GM10266 (cell line): ENCODE measurements at regions not wholly inside any gene's neighbourhood (a gene's known extent, or its start where the extent isn't known, plus 50 kb on each side); places are given as distances from the start of the nearest gene placed in this dataset.

Experiments used
- DNase-seq: peaks from one replicate; pipeline ENCODE4 v3.0.0; 2012; ENCODE audit errors: extremely low spot score
- TF ChIP-seq, protein P1 (sequence below): IDR thresholded peaks from 2 replicates; pipeline ENCODE4 v1.5.1; 2012; ENCODE audit warnings: mild to moderate bottlenecking, low read depth; ENCODE audit not compliant: control insufficient read depth, insufficient read depth; ENCODE audit errors: missing control alignments

DNA sequence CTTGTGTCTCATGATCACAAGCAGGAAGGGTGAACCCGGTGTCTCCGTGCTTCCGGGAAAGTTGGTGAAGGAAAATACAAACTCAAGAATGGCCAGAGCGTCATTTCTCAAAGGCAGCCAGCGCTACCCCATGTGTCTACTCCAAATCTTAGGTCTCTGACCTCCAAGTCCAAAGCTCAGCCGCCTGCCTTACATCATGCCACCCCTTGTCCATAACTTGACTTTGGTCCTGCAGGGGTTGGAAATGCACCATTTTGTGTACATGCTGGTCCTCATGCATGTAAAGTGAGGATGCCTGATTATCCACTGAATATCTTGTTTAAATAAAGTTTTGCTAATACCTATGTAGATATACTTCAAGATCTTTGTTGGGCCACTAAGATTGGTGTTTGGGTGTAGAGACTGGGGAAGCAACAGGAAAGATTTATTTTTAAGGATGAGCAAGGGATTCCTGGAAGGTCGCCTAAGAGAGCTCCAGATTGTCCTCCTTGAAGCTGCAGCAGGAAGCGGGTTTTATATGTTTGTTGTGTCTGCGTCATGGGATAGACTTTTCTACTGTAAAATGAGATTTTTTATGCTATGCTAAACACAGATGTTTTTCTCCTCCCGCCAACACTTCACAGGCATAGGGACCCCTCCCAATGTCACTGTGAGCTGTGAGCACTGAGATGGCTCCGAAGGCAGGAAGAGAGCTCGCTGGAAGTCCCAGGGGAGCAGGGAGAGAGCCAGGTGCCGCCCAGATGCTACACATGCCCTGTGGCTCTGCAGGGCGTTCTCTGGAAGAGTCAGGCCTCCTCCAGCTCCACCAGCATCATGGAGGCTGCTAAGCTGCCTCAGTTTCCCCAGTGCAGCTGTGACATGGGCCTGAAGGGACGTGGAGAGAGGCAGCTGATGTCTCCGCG is 176.2 kb upstream of the HDAC4 start:
- TF ChIP-seq, protein P1, sequence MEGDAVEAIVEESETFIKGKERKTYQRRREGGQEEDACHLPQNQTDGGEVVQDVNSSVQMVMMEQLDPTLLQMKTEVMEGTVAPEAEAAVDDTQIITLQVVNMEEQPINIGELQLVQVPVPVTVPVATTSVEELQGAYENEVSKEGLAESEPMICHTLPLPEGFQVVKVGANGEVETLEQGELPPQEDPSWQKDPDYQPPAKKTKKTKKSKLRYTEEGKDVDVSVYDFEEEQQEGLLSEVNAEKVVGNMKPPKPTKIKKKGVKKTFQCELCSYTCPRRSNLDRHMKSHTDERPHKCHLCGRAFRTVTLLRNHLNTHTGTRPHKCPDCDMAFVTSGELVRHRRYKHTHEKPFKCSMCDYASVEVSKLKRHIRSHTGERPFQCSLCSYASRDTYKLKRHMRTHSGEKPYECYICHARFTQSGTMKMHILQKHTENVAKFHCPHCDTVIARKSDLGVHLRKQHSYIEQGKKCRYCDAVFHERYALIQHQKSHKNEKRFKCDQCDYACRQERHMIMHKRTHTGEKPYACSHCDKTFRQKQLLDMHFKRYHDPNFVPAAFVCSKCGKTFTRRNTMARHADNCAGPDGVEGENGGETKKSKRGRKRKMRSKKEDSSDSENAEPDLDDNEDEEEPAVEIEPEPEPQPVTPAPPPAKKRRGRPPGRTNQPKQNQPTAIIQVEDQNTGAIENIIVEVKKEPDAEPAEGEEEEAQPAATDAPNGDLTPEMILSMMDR: no peak
- no peak for DNase-seq

DNA sequence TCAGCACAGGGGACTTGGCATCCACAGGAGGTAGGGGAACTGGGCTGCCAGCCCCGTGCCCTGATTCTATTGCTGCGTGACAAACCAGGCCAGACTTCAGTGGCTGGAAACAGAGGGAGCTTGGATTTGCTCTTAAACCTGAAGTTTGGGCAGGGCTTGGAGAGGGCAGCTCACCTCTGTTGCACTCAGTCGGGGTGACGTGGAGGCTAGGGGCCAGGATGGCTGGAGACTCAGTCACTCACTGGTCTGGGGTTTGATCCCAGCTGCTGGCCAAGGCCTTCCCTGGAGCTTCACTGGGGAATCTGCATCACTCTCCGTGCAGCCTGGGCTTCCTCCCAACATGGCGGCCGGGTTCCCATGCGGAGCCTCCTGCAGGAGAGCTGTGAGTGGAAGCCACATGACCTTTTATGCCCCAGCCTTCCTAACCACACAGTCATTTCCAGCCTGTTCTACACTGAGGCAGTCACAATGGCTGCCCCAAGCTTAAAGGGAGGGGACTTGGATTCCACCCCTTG is 175.2 kb upstream of the HDAC4 start:
- DNase-seq: no peak
- TF ChIP-seq, protein P1: no peak

DNA sequence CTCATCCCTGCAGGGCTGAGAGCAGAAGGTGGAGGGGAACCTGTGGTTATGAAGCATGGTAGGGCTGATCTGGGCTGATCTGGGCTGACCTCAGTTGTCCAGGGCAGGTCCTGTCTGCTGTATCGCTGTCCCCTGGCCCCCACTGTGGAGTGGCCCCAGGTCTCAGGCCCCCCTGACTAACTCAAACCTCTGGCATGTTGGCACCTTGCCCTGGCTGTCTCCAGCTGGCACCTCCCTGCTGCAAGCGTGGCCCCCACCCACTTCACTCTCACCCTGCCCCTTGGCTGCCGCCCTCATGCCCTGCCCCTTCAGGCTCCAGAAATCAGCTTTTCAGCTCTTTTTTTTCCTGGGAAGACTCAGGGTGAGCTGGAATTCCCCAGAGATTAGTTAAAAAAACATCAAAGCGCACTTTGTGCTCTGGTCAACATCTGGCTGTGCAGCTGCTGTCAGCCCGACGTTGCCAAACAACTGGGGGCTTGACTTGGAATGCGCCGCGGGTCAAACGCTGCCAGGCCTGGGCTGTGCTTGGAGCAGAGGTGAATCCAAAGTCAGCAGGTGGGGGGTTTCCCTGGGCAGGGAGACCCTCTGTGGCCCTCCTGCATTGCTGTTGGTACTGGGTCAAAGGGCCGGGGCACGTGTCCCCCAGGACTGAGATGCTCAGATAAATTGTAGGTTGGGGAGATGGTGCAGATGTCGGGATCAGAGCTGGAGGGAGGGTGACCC is 173.8 kb upstream of the HDAC4 start:
- TF ChIP-seq, protein P1: no peak
- no peak for DNase-seq

- DNase-seq: no peak
- TF ChIP-seq, protein P1: no peak
These were observed 173.2 kb upstream of the HDAC4 start for GRCh38 chr2:239574054-239574433.

GRCh38 chr2:239570971-239571520 is 170.2 kb upstream of the HDAC4 start:
- DNase-seq: no peak
- TF ChIP-seq, protein P1: no peak

DNA sequence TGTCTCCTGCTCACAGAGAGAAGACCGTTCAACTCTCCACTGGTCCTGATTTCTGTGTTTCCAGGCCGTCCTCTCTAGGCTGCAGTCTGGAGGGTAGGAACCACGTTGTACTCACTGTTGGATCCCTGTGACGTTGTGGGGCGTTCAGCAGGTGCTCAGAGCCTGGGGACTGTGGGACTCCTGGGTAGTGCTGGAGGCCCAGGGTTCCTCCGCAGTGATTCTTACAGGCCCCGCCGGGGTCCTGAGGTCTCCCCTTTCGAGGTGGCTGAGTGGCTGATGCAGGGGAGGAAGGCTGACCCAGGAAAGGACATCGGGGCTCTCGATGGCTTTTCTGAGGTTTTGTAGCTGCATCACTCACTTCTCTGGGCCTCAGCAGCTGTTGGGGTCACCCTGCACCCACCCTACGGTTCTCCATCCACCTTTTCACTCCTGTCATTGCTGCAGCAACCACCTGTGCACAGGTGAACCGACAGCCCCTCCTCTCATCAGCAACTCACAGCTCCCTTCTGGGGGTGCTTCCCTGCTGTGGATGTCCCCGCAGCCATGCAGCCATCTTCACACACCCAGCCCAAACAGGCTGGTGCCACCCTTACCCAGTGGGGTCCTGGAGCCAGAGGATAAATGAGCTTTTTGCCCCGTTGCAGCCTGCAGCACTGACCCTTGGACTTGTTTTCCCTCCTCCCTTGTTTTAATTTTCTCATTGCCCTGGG is 169.6 kb upstream of the HDAC4 start:
- DNase-seq: no peak
- TF ChIP-seq, protein P1: no peak
